Keratinocyte (primary cell): ENCODE measurements at regions not wholly inside any gene's neighbourhood (a gene's known extent, or its start where the extent isn't known, plus 50 kb on each side); places are given as distances from the start of the nearest gene placed in this dataset.

Experiments used
- EZH2 ChIP-seq: IDR thresholded peaks from one replicate; pipeline ENCODE4 v1.6.1; 2012; ENCODE audit warnings: inconsistent platforms, mild to moderate bottlenecking, low read length, moderate library complexity
- TF ChIP-seq, protein P1 (sequence below), 3 experiments: IDR thresholded peaks in 1 of 3; conservative IDR thresholded peaks in 1 of 3; optimal IDR thresholded peaks in 1 of 3; 2 replicates in 2 of 3; 3 replicates in 1 of 3; pipeline versions ENCODE3 to v1.5.1; 2011; ENCODE audit warnings: low read length in 3 of 3, mild to moderate bottlenecking in 3 of 3, moderate library complexity in 2 of 3, control low read depth in 1 of 3, inconsistent platforms in 1 of 3; ENCODE audit not compliant: insufficient read depth in 2 of 3; ENCODE audit errors: extremely low read depth in 1 of 3

DNA sequence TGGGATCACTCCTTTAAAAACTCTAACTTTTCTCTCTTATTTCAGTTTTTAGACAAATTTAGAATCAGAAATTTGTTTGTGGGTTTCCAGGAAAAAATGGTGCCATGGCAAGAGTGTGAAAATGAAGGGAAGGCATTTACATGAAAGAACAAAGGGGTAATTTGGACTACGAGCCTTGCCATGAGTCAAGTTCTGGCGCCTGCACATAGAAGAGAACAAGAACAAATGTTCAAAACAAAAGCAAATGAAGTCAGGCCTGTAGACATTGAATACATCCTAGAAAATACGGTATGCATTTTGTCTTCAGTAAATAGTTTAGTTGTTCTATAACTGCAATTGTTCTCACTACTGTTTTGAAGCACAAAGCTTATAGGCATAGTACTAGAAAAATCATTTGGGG is 1390.5 kb downstream of the EFNB2 start:
- TF ChIP-seq, protein P1, sequence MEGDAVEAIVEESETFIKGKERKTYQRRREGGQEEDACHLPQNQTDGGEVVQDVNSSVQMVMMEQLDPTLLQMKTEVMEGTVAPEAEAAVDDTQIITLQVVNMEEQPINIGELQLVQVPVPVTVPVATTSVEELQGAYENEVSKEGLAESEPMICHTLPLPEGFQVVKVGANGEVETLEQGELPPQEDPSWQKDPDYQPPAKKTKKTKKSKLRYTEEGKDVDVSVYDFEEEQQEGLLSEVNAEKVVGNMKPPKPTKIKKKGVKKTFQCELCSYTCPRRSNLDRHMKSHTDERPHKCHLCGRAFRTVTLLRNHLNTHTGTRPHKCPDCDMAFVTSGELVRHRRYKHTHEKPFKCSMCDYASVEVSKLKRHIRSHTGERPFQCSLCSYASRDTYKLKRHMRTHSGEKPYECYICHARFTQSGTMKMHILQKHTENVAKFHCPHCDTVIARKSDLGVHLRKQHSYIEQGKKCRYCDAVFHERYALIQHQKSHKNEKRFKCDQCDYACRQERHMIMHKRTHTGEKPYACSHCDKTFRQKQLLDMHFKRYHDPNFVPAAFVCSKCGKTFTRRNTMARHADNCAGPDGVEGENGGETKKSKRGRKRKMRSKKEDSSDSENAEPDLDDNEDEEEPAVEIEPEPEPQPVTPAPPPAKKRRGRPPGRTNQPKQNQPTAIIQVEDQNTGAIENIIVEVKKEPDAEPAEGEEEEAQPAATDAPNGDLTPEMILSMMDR (optimal IDR thresholded peaks at IDR 0.05 in 1 of 3, IDR thresholded peaks at IDR 0.05 in 1 of 3, conservative IDR thresholded peaks at IDR 0.05 in 1 of 3; ENCODE audit: extremely low read depth in 1 of 3, insufficient read depth in 2 of 3, low read length in 3 of 3) = no peak
- TF ChIP-seq EZH2 = no peak
